Stimulated activated CD8-positive, alpha-beta memory T cell treated with anti-CD3 and anti-CD28 coated beads, Interleukin-4, amount 100 ng/mL, for 48 hours (primary cell): ENCODE measurements at regions not wholly inside any gene's neighbourhood (a gene's known extent, or its start where the extent isn't known, plus 50 kb on each side); places are given as distances from the start of the nearest gene placed in this dataset.
"Not testable (repeated sequence)": the region's sequence is repeated elsewhere in the genome, so short reads cannot be mapped to it uniquely, and the experiment has no call there.

Source experiments
- DNase-seq: peaks from one replicate; pipeline ENCODE4 v3.0.0-alpha.2; 2020

- DNase-seq, result no peak
Measured at GRCh38 chr1:213484333-213484732, 433.3 kb downstream of the RPS6KC1 start.

GRCh38 chr1:213484758-213485157 is 433.7 kb downstream of the RPS6KC1 start:
- no peak for DNase-seq

GRCh38 chr1:213486488-213486887 is 435.4 kb downstream of the RPS6KC1 start:
- no peak for DNase-seq

- no peak for DNase-seq
Measured at GRCh38 chr1:213491468-213491867, 440.4 kb downstream of the RPS6KC1 start.

DNA sequence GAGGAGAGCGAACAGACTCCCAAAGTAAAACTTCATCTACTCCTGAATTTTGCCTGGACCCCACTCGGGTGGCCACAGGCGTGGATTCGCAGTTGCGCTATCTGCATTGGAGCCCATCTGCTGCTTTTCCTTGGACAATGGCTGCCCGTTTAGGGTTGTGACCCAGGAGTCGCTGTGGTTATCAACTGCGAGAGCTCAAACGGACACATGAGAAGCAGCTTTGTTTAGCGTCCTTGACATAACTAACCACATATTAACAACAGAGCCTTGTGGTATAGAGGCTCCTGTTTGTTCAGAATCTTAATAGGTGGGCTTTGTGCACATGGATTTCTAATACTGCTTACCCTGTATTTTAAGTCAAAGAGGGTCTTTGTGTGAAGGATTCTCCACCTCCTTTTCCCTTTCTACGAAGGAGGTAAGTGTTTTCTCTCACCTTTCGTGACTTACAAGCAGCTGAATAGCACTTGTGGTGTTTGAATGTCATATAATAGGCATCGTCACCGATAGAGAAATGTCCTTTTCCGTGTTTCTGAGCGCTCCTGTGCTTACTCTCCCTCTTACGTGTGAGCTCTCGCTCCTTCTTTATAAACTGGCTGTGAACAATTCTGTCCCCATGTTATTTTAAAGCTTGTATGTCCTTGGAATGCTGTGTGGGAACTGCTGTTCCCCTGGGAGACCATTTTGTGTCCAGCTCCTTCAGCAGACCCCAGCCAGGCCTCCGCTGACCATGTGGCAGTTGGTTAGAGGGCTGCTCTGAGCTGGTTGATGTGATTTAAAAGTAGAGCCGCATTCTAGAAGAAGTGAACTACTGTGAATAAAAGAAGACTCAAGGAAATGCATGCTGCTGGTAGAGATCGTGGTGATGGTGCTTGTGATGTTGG is 441.4 kb downstream of the RPS6KC1 start:
- no peak for DNase-seq

- DNase-seq, result no peak
Measured at GRCh38 chr1:213499444-213499843, 448.4 kb downstream of the RPS6KC1 start.

- DNase-seq, result no peak
Measured at GRCh38 chr1:213507472-213508223, 456.6 kb downstream of the RPS6KC1 start.

DNA sequence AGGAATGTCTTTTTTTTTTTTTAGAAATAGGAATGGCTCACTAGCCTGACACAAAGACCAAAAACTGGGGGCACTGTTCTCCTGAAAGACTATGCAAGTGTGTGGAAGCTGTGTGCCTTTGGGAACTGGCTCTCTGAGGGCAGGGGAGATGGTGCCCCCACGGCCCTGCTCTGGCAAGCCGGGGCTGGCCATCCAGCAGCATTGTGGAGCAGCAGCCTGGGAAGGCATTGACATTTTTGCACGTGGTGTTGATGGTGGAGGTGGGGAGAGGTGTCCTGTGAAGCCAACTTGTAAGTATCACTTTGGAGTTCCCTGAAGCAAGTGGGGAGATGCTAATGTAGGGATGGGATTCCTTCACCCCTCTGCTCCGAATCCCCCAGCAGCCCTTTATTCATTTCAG is 460.1 kb downstream of the RPS6KC1 start:
- no peak for DNase-seq

DNA sequence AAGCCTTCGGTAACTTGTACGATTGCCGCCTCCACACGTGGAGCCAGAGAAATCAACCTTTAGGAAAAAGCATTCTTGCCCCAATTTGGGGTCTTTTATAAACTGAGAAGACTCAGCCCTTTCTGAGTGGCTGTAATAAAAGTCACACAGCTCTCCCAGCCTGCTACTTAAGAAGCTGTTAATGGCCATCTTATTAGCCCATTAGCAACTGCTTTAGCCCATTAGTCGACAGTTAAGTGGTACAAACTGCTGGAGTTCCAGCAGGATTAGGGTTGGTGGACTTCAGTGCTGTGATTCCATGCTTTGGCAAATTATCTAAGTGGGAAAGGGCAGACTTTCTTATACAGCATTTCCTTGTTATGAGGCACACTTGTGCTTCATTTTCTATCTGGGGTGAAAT is 461.3 kb downstream of the RPS6KC1 start:
- DNase-seq, result no peak

- no peak for DNase-seq
Measured at GRCh38 chr1:213513006-213513405, 462.0 kb downstream of the RPS6KC1 start.

- DNase-seq, result not testable (repeated sequence)
Measured at GRCh38 chr1:213514408-213515179, 463.6 kb downstream of the RPS6KC1 start.

- DNase-seq, result no peak
Measured at GRCh38 chr1:213519098-213519497, 468.1 kb downstream of the RPS6KC1 start.

- DNase-seq, result no peak
Measured at GRCh38 chr1:213521206-213521605, 466.6 kb upstream of the PROX1 start.

DNA sequence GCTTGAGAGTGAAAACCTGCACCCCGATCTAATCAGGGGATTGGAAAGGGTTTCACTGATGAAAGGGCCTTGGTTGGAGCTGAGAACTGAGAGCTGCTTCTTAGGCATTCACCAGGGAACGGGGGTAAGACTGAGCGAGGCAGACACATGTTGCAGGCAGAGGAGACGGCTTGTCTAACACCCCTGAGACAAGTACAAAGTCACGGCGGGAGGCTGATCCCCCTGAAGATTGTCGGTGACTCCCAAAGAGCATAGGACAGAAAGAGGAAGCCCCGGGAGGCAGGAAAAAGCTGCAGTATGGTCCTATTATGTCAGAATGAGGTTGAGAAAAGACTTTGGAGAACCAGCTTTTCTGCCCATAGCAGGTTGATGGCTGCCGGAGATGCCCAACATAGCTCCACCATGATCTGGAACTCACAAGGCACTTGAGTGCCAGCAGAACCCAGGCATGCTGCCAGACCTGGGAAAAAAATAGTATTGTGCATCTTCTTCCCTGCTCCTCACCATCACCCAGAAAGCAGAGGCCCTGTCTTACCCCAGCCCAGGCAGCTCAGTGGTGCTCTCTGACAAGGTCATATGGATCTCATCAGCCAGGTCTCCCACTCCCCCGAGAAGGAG is 463.9 kb upstream of the PROX1 start:
- DNase-seq, result no peak

GRCh38 chr1:213526306-213526705 is 461.5 kb upstream of the PROX1 start:
- no peak for DNase-seq

DNA sequence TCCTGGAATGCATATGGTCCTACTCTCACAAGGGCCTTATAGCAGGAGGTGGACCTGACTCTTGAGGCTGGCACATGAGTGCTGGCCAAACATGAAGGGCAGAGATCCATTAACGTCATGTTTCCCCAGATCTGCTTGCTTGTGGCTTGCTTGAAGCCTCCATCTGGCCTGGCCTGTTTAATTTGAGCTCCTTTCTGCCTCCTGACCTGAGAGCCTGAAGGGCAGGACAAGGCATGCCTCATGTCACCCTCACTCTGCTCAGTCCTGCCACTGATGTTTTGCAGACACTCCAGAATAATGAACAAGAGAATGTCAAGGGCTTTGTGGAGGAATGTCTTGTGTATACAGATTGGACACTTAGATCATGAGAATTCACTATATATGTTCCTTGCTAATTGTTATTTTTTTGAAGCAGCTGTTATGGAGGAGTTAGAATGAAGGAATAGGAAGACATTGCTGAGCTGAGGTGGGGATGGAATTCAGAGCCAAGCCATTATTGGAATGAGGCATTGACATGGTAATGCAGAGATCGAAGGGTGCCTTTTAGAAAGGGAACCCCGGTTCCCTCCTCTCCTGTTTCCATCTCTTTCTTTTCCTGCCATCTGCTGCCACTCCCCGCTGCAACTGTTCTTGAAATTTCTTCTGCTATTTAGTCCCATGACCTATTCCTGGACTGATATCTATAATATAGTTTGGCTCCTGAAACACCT is 457.0 kb upstream of the PROX1 start:
- no peak for DNase-seq

- no peak for DNase-seq
Measured at GRCh38 chr1:213531369-213532310, 456.1 kb upstream of the PROX1 start.

GRCh38 chr1:213533125-213533524 is 454.6 kb upstream of the PROX1 start:
- no peak for DNase-seq

DNA sequence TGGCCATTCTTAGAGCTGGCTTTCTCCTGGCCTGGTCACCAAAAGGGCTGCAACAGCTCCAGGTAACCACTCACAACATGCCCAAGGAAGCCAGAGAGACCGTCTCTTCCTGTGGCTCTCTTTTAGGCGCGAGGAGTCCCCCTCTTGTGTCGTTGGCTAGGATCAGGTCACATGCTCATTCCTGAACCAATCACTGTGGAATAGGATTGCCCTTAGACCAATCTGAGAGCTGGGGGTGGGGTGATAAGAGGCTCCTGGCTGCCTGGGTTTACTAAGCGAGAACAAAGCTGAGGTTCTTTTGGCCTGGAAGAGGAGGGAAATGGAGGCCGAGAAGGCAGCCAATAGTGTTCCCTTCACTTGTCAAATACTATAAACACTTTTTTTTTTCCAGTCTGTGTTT is 452.1 kb upstream of the PROX1 start:
- no peak for DNase-seq

- no peak for DNase-seq
Measured at GRCh38 chr1:213538251-213538650, 449.5 kb upstream of the PROX1 start.

DNA sequence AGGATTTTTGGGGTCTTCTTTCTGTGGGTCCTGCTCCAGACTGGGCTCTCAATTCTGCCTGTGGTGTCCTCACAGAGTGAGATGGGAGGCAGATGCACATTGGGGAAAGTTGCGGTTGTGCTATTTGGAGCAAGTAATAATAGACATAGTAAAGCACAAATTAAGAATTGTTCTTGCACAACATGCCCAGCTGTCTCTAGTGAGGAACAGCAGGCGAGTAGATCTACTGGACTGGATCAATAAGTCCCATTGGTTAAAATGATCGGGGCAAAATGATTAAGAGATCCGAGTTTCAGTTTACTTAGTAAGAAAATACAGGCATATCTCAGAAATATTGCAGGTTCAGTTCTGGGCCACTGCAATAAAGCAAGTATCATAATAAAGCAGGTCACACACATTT is 448.3 kb upstream of the PROX1 start:
- no peak for DNase-seq
